ENCODE measurements at regions not wholly inside any gene's neighbourhood (a gene's known extent, or its start where the extent isn't known, plus 50 kb on each side); places are given as distances from the start of the nearest gene placed in this dataset.
A peak's percentile ranks its signal among the peaks of the same experiment; 100 is the strongest.

GRCh38 chr10:78188446-78188845 is 154.8 kb downstream of the RPS24 start:
- DNase-seq = no peak

- DNase-seq = no peak
Measured at GRCh38 chr10:78190051-78190825, 156.6 kb downstream of the RPS24 start.

- no peak for DNase-seq
Measured at GRCh38 chr10:78191301-78191700, 157.6 kb downstream of the RPS24 start.

GRCh38 chr10:78193189-78193588 is 159.5 kb downstream of the RPS24 start:
- no peak for DNase-seq

GRCh38 chr10:78194050-78194449 is 160.4 kb downstream of the RPS24 start:
- no peak for DNase-seq

- no peak for DNase-seq
Measured at GRCh38 chr10:78194539-78195402, 161.1 kb downstream of the RPS24 start.

GRCh38 chr10:78196396-78196795 is 162.7 kb downstream of the RPS24 start:
- DNase-seq = no peak

- no peak for DNase-seq
Measured at GRCh38 chr10:78196964-78197363, 163.3 kb downstream of the RPS24 start.

- no peak for DNase-seq
Measured at GRCh38 chr10:78197628-78198272, 164.1 kb downstream of the RPS24 start.

GRCh38 chr10:78199005-78199725 is 165.5 kb downstream of the RPS24 start:
- DNase-seq = no peak

GRCh38 chr10:78199759-78200158 is 166.1 kb downstream of the RPS24 start:
- no peak for DNase-seq

GRCh38 chr10:78200686-78201085 is 167.0 kb downstream of the RPS24 start:
- DNase-seq = no peak

GRCh38 chr10:78202386-78202785 is 168.7 kb downstream of the RPS24 start:
- DNase-seq = no peak

- DNase-seq = no peak
Measured at GRCh38 chr10:78203915-78204818, 170.5 kb downstream of the RPS24 start.

GRCh38 chr10:78205457-78206016 is 171.9 kb downstream of the RPS24 start:
- no peak for DNase-seq

- no peak for DNase-seq
Measured at GRCh38 chr10:78207216-78207615, 173.6 kb downstream of the RPS24 start.

- DNase-seq = no peak
Measured at GRCh38 chr10:78207776-78208175, 174.1 kb downstream of the RPS24 start.

- no peak for DNase-seq
Measured at GRCh38 chr10:78209970-78210369, 176.3 kb downstream of the RPS24 start.

- no peak for DNase-seq
Measured at GRCh38 chr10:78210548-78210947, 176.9 kb downstream of the RPS24 start.

GRCh38 chr10:78210976-78211375 is 177.3 kb downstream of the RPS24 start:
- DNase-seq = no peak

GRCh38 chr10:78211561-78212051 is 177.9 kb downstream of the RPS24 start:
- peak; percentile 51 for DNase-seq
